ENCODE measurements at regions not wholly inside any gene's neighbourhood (a gene's known extent, or its start where the extent isn't known, plus 50 kb on each side); places are given as distances from the start of the nearest gene placed in this dataset.

DNA sequence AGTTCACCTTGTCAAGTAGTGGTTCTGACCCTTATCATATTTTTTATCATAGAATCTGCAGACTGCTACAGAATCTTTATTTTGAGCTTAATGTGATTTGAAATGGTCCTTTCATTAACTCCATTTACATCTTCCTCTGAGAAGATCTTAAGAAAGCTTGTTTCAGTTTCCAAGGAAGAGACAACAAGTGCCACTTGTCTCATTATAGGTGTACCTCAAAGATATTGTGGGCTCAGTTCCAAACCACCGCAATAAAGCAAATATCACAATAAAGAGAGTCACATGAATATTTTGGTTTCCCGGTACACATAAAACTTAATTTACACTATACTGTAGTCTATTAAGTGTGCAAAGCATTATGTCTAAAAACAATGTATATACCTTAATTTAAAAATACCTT lies 66.4 kb upstream of the ATXN1 start:
- no peak for TF ChIP-seq POLR2A (IDR thresholded peaks at IDR 0.05)
- TF ChIP-seq, protein P1, sequence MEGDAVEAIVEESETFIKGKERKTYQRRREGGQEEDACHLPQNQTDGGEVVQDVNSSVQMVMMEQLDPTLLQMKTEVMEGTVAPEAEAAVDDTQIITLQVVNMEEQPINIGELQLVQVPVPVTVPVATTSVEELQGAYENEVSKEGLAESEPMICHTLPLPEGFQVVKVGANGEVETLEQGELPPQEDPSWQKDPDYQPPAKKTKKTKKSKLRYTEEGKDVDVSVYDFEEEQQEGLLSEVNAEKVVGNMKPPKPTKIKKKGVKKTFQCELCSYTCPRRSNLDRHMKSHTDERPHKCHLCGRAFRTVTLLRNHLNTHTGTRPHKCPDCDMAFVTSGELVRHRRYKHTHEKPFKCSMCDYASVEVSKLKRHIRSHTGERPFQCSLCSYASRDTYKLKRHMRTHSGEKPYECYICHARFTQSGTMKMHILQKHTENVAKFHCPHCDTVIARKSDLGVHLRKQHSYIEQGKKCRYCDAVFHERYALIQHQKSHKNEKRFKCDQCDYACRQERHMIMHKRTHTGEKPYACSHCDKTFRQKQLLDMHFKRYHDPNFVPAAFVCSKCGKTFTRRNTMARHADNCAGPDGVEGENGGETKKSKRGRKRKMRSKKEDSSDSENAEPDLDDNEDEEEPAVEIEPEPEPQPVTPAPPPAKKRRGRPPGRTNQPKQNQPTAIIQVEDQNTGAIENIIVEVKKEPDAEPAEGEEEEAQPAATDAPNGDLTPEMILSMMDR (IDR thresholded peaks at IDR 0.05): no peak

Data from upper lobe of left lung (tissue), 4 donors.